SK-N-SH treated with all-trans-retinoic acid at 6 μM for 48 hours (cell line): ENCODE measurements at regions not wholly inside any gene's neighbourhood (a gene's known extent, or its start where the extent isn't known, plus 50 kb on each side); places are given as distances from the start of the nearest gene placed in this dataset.

ENCODE experiments used
- ATAC-seq: fragments of 200-7000 bp; cut with Tn5 transposase; 3 replicates; pipeline ENCODE4 v1.9.1; 2020; ENCODE audit warnings: mild to moderate bottlenecking, moderate library complexity
- ARNTL ChIP-seq: fragments of 450-650 bp; formaldehyde crosslinking; IDR thresholded peaks from 2 replicates; pipeline ENCODE4 v1.5.0; 2020; ENCODE audit warnings: low read depth, mild to moderate bottlenecking, moderate library complexity, borderline replicate concordance
- BACH2 ChIP-seq: fragments of 250-450 bp; sonication (Bioruptor Pico); IDR thresholded peaks from 2 replicates; pipeline ENCODE4 v1.9.0; 2021; ENCODE audit warnings: mild to moderate bottlenecking, borderline replicate concordance
- CREB5 ChIP-seq: fragments of 250-450 bp; sonication (Bioruptor Pico); IDR thresholded peaks from 2 replicates; pipeline ENCODE4 v1.5.1; 2020; ENCODE audit warnings: low read depth, mild to moderate bottlenecking, moderate library complexity
- CSDC2 ChIP-seq: fragments of 250-450 bp; sonication (Bioruptor Pico); IDR thresholded peaks from 2 replicates; pipeline ENCODE4 v1.5.0; 2020; ENCODE audit warnings: mild to moderate bottlenecking, moderate library complexity
- CSRNP3 ChIP-seq: fragments of 250-450 bp; sonication (Bioruptor Pico); IDR thresholded peaks from 2 replicates; pipeline ENCODE4 v1.5.1; 2021; ENCODE audit warnings: mild to moderate bottlenecking, moderate library complexity
- ESRRG ChIP-seq: fragments of 250-450 bp; sonication (Bioruptor Pico); IDR thresholded peaks from 2 replicates; pipeline ENCODE4 v1.6.1; 2021; ENCODE audit warnings: mild to moderate bottlenecking
- GLIS3 ChIP-seq: fragments of 250-450 bp; sonication (Bioruptor Pico); IDR thresholded peaks from 2 replicates; pipeline ENCODE4 v1.5.0; 2020; ENCODE audit warnings: mild to moderate bottlenecking, moderate library complexity
- ISL1 ChIP-seq: fragments of 250-450 bp; sonication (Bioruptor Pico); IDR thresholded peaks from 2 replicates; pipeline ENCODE4 v2.1.2; 2022; ENCODE audit warnings: mild to moderate bottlenecking, moderate library complexity
- OSR1 ChIP-seq: fragments of 250-450 bp; sonication (Bioruptor Pico); IDR thresholded peaks from 2 replicates; pipeline ENCODE4 v1.8.0; 2022; ENCODE audit warnings: moderate library complexity, mild to moderate bottlenecking, inconsistent platforms
- PPARA ChIP-seq: fragments of 250-450 bp; sonication (Bioruptor Pico); IDR thresholded peaks from 2 replicates; pipeline ENCODE4 v1.5.0; 2020; ENCODE audit warnings: mild to moderate bottlenecking, borderline replicate concordance
- RARB ChIP-seq: fragments of 250-450 bp; sonication (Bioruptor Pico); IDR thresholded peaks from 2 replicates; pipeline ENCODE4 v1.8.0; 2021; ENCODE audit warnings: mild to moderate bottlenecking, moderate library complexity
- SNAI2 ChIP-seq: fragments of 250-450 bp; sonication (Bioruptor Pico); IDR thresholded peaks from 2 replicates; pipeline ENCODE4 v1.5.0; 2020; ENCODE audit warnings: mild to moderate bottlenecking, moderate library complexity
- TCF4 ChIP-seq: fragments of 250-450 bp; sonication (Bioruptor Pico); IDR thresholded peaks from 2 replicates; pipeline ENCODE4 v1.8.0; 2021; ENCODE audit warnings: mild to moderate bottlenecking, moderate library complexity, borderline replicate concordance
- TOX ChIP-seq: fragments of 250-450 bp; sonication (Bioruptor Pico); IDR thresholded peaks from 2 replicates; pipeline ENCODE4 v1.8.0; 2021; ENCODE audit warnings: mild to moderate bottlenecking, moderate library complexity, borderline replicate concordance
- TSHZ2 ChIP-seq: fragments of 250-450 bp; sonication (Bioruptor Pico); IDR thresholded peaks from 2 replicates; pipeline ENCODE4 v1.5.0; 2020; ENCODE audit warnings: mild to moderate bottlenecking, moderate library complexity
- ZC3H10 ChIP-seq: fragments of 250-450 bp; sonication (Bioruptor Pico); IDR thresholded peaks from 2 replicates; pipeline ENCODE4 v1.5.1; 2021; ENCODE audit warnings: mild to moderate bottlenecking, moderate library complexity
- ZFP3 ChIP-seq: fragments of 250-450 bp; sonication (Bioruptor Pico); IDR thresholded peaks from 2 replicates; pipeline ENCODE4 v1.5.0; 2020; ENCODE audit warnings: mild to moderate bottlenecking, moderate library complexity
- ZFP30 ChIP-seq: fragments of 450-650 bp; formaldehyde crosslinking; IDR thresholded peaks from 2 replicates; pipeline ENCODE4 v1.5.0; 2022; ENCODE audit warnings: mild to moderate bottlenecking, moderate library complexity
- ZNF565 ChIP-seq: fragments of 450-650 bp; formaldehyde crosslinking; conservative IDR thresholded peaks from 2 replicates; pipeline ENCODE4 v1.5.0; 2020; ENCODE audit warnings: low read depth, mild to moderate bottlenecking, moderate library complexity
- ZNF70 ChIP-seq: fragments of 450-650 bp; formaldehyde crosslinking; IDR thresholded peaks from 2 replicates; pipeline ENCODE4 v1.5.0; 2020; ENCODE audit warnings: mild to moderate bottlenecking, moderate library complexity
- ZNF8 ChIP-seq: fragments of 450-650 bp; formaldehyde crosslinking; IDR thresholded peaks from 2 replicates; pipeline ENCODE4 v1.5.0; 2020; ENCODE audit warnings: mild to moderate bottlenecking, moderate library complexity
- TF ChIP-seq, protein P1 (sequence below): fragments of 250-450 bp; sonication (Bioruptor Pico); IDR thresholded peaks from 2 replicates; pipeline ENCODE4 v1.8.0; 2020; ENCODE audit warnings: mild to moderate bottlenecking, moderate library complexity, borderline replicate concordance
- TF ChIP-seq, protein P2 (sequence below): fragments of 250-450 bp; sonication (Bioruptor Pico); IDR thresholded peaks from 2 replicates; pipeline ENCODE4 v1.8.0; 2021; ENCODE audit warnings: low read depth, mild to moderate bottlenecking, moderate library complexity, borderline replicate concordance

DNA sequence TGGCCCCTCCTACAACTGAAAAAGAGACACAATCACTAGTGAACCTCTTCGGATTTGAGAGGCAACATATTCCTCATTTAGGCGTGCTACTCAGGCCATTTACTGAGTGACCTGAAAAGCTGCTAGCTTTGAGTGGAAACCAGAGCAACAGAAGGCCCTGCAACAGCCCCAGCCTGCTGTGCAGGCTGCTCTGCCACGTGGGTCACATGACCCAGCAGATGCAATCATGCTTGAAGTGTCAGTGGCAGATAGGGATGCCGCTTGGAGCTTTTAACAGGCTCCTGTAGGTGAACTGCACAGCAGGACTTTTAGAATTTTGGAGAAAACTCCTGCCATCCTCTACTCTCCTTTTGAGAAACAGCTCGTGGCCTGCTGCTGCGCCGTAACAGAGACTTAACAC is 578.6 kb upstream of the RAB6C start:
- TF ChIP-seq TCF4 (CRISPR knock-in tag) (no peak), ZNF70 (CRISPR knock-in tag) (no peak), ISL1 (CRISPR knock-in tag) (no peak), OSR1 (no peak), ARNTL (no peak), BACH2 (no peak), ZNF565 (CRISPR knock-in tag) (no peak), SNAI2 (CRISPR knock-in tag) (no peak)
- ATAC-seq = no peak

DNA sequence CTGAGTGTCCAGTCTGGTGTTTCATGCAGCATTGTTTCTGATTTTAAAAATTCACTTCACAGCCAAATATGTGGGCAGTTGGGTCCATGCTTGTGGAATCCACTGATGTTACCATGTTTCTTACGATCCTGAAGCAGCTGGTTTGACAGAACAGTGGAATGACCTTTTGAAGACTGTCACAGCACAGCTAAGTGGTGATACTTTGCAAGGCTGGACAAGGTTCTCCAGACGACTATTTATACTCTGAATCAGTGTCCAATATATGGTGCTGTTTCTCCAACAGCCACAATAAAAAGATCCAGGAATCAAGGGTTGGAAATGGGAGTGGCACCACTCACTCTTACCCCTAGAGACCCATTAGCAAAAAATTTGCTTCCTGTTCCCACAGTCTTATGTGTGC is 577.4 kb upstream of the RAB6C start:
- TF ChIP-seq TCF4 (CRISPR knock-in tag) (no peak), TSHZ2 (CRISPR knock-in tag) (no peak), ESRRG (CRISPR knock-in tag) (no peak), PPARA (CRISPR knock-in tag) (no peak), RARB (CRISPR knock-in tag) (no peak), CREB5 (CRISPR knock-in tag) (no peak), ARNTL (no peak), ISL1 (CRISPR knock-in tag) (no peak), CSRNP3 (CRISPR knock-in tag) (no peak), TOX (CRISPR knock-in tag) (no peak), ZFP30 (CRISPR knock-in tag) (no peak), ZFP3 (CRISPR knock-in tag) (no peak), ZNF565 (CRISPR knock-in tag) (no peak), BACH2 (no peak)
- TF ChIP-seq, protein P1, sequence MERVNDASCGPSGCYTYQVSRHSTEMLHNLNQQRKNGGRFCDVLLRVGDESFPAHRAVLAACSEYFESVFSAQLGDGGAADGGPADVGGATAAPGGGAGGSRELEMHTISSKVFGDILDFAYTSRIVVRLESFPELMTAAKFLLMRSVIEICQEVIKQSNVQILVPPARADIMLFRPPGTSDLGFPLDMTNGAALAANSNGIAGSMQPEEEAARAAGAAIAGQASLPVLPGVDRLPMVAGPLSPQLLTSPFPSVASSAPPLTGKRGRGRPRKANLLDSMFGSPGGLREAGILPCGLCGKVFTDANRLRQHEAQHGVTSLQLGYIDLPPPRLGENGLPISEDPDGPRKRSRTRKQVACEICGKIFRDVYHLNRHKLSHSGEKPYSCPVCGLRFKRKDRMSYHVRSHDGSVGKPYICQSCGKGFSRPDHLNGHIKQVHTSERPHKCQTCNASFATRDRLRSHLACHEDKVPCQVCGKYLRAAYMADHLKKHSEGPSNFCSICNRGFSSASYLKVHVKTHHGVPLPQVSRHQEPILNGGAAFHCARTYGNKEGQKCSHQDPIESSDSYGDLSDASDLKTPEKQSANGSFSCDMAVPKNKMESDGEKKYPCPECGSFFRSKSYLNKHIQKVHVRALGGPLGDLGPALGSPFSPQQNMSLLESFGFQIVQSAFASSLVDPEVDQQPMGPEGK (CRISPR knock-in tag) = no peak
- ATAC-seq = no peak

DNA sequence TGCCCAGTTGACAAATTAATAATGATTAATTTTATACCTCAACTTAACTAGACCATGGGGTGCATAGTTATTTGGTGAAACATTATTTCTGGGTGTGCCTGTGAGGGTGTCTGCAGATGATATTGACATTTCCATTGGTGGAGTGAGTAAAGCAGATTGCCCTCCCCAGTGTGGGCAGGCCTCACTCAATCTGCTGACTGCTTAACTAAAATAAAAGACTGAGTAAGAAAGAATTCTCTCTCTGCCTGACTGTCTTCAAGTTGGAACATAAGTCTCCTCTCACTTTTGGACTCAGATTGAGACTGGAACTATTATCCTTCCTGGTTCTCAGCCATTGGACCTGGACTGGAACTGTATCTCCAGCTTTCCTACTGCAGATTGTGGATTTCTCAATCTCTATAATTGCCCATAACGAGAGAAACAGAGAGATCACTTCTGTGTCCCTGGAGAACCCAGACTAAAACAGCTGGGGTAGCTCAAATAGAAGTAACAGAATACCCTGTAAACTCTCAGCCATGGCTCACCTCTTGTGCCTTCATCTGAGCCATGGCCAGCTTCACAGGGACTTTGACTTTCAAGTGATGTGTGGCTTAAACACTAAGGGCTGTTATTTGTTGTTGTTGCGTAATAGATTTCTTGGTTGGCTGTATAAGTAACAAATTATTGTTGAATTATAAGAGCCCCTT is 575.3 kb upstream of the RAB6C start:
- ATAC-seq = no peak
- no peak for TF ChIP-seq ESRRG (CRISPR knock-in tag)
- no peak for TF ChIP-seq CSRNP3 (CRISPR knock-in tag)
- no peak for TF ChIP-seq ZC3H10 (CRISPR knock-in tag)
- TF ChIP-seq ZNF70 (CRISPR knock-in tag) = no peak
- no peak for TF ChIP-seq GLIS3 (CRISPR knock-in tag)
- TF ChIP-seq TSHZ2 (CRISPR knock-in tag) = no peak
- no peak for TF ChIP-seq ZNF565 (CRISPR knock-in tag)
- TF ChIP-seq, protein P2, sequence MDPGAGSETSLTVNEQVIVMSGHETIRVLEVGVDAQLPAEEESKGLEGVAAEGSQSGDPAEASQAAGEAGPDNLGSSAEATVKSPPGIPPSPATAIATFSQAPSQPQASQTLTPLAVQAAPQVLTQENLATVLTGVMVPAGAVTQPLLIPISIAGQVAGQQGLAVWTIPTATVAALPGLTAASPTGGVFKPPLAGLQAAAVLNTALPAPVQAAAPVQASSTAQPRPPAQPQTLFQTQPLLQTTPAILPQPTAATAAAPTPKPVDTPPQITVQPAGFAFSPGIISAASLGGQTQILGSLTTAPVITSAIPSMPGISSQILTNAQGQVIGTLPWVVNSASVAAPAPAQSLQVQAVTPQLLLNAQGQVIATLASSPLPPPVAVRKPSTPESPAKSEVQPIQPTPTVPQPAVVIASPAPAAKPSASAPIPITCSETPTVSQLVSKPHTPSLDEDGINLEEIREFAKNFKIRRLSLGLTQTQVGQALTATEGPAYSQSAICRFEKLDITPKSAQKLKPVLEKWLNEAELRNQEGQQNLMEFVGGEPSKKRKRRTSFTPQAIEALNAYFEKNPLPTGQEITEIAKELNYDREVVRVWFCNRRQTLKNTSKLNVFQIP (CRISPR knock-in tag) = no peak
- no peak for TF ChIP-seq CSDC2 (CRISPR knock-in tag)
- no peak for TF ChIP-seq ZFP3 (CRISPR knock-in tag)
- no peak for TF ChIP-seq ZNF8 (CRISPR knock-in tag)
- TF ChIP-seq RARB (CRISPR knock-in tag) = no peak
- no peak for TF ChIP-seq TCF4 (CRISPR knock-in tag)
- no peak for TF ChIP-seq OSR1
